Prostate gland (tissue), 2 donors: ENCODE measurements at regions not wholly inside any gene's neighbourhood (a gene's known extent, or its start where the extent isn't known, plus 50 kb on each side); places are given as distances from the start of the nearest gene placed in this dataset.
"Not testable (repeated sequence)": the region's sequence is repeated elsewhere in the genome, so short reads cannot be mapped to it uniquely, and the experiment has no call there.

ENCODE experiments used
- DNase-seq: peaks from one replicate; pipeline ENCODE4 v3.0.0-alpha.2; 2019; ENCODE audit warnings: low spot score
- H3K27ac ChIP-seq, 2 donors: fragments of 200-600 bp; sonication (generic); 2 replicates each; pipeline ENCODE4 v1.5.1; 2017 to 2019
- H3K27me3 ChIP-seq: fragments of 200-600 bp; sonication (generic); replicated peaks from 2 replicates; pipeline ENCODE4 v1.5.1; 2019; ENCODE audit not compliant: insufficient read depth
- H3K36me3 ChIP-seq, 2 donors: fragments of 200-600 bp; sonication (generic); 1 replicate in 1 of 2; 2 replicates in 1 of 2; pipeline versions ENCODE4 v1.5.1 to v1.8.1; 2017 to 2019
- H3K4me1 ChIP-seq: fragments of 200-600 bp; sonication (generic); replicated peaks from 2 replicates; pipeline ENCODE4 v1.5.1; 2019
- H3K4me3 ChIP-seq, 2 donors: fragments of 200-600 bp; sonication (generic); 2 replicates each; pipeline ENCODE4 v1.5.1; 2017 to 2019
- H3K9me3 ChIP-seq: fragments of 200-600 bp; sonication (generic); 2 replicates; pipeline ENCODE4 v1.5.1; 2017
- POLR2A ChIP-seq: fragments of 450-650 bp; IDR thresholded peaks from one replicate; pipeline ENCODE4 v1.6.1; 2016; ENCODE audit warnings: antibody characterized with exemption, mild to moderate bottlenecking
- POLR2AphosphoS5 ChIP-seq: sonication (generic); formaldehyde crosslinking; IDR thresholded peaks from one replicate; pipeline ENCODE4 v1.6.1; 2017; ENCODE audit warnings: antibody characterized with exemption
- WGBS: methylation state at CpG from one replicate; pipeline ENCODE4 v1.1.5; 2018; 5-methylcytosine and 5-hydroxymethylcytosine counted together
- intact Hi-C: fragments of 100-400 bp; cut with DNase I; formaldehyde crosslinking; loops from one replicate; pipeline ENCODE4 v1.14.2; 2022
- TF ChIP-seq, protein P1 (sequence below), 4 experiments: fragments of 200-600 bp in 2 of 4; fragments of 450-650 bp in 2 of 4; sonication (generic) in 2 of 4; IDR thresholded peaks; 1 replicate in 3 of 4; 2 replicates in 1 of 4; pipeline ENCODE4 v1.5.1; 2016 to 2019; ENCODE audit warnings: antibody characterized with exemption in 4 of 4, mild to moderate bottlenecking in 2 of 4, moderate library complexity in 2 of 4

DNA sequence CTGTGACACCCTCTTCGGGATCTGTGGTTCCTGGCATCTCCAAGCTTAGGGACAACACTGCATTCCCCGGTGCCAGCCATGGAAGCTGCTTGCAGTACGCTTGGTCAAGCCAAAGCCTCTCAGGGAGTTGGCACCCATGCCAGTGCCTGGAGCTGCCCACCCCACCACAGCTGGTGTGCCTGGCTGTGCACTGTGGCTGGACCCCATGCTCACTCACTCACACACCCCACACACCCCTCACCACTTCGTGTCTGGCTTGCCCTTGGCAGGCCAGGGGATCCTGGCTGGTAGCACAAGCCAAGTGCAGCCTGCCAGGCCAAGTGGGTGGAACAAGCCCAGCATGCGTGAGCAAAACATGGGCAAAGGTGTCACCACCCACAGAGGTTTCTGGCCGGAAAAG, 324.5 kb upstream of the PTGER4 start:
- Histone ChIP-seq H3K9me3 (no peaks in the 10 kb centered on the region), H3K4me1 (no peaks in the 10 kb centered on the region), H3K36me3 (no peaks in the 10 kb centered on the region), H3K27me3 (no peaks in the 10 kb centered on the region), H3K27ac (no peak overlapping the region), H3K4me3 (no peak overlapping the region)
- TF ChIP-seq POLR2AphosphoS5 (no peak), POLR2A (no peak)
- TF ChIP-seq, protein P1, sequence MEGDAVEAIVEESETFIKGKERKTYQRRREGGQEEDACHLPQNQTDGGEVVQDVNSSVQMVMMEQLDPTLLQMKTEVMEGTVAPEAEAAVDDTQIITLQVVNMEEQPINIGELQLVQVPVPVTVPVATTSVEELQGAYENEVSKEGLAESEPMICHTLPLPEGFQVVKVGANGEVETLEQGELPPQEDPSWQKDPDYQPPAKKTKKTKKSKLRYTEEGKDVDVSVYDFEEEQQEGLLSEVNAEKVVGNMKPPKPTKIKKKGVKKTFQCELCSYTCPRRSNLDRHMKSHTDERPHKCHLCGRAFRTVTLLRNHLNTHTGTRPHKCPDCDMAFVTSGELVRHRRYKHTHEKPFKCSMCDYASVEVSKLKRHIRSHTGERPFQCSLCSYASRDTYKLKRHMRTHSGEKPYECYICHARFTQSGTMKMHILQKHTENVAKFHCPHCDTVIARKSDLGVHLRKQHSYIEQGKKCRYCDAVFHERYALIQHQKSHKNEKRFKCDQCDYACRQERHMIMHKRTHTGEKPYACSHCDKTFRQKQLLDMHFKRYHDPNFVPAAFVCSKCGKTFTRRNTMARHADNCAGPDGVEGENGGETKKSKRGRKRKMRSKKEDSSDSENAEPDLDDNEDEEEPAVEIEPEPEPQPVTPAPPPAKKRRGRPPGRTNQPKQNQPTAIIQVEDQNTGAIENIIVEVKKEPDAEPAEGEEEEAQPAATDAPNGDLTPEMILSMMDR (IDR thresholded peaks at IDR 0.05), result no peak
- intact Hi-C loops, result no loop called here
- 72% methylated on average over 6 of the region's 6 CpGs for WGBS
- no peak for DNase-seq

- no peak for DNase-seq
- Histone ChIP-seq H3K36me3 (no peaks in the 10 kb centered on the region), H3K27me3 (no peaks in the 10 kb centered on the region), H3K4me3 (no peak overlapping the region), H3K27ac (no peak overlapping the region), H3K4me1 (no peaks in the 10 kb centered on the region), H3K9me3 (no peaks in the 10 kb centered on the region)
- TF ChIP-seq, protein P1 (IDR thresholded peaks at IDR 0.05), result no peak
- TF ChIP-seq POLR2A, result no peak
- TF ChIP-seq POLR2AphosphoS5, result no peak
- WGBS, result 84% methylated on average over 5 of the region's 5 CpGs
- intact Hi-C loops, result no loop called here
Measured at GRCh38 chr5:40354171-40354570, 325.5 kb upstream of the PTGER4 start.

DNA sequence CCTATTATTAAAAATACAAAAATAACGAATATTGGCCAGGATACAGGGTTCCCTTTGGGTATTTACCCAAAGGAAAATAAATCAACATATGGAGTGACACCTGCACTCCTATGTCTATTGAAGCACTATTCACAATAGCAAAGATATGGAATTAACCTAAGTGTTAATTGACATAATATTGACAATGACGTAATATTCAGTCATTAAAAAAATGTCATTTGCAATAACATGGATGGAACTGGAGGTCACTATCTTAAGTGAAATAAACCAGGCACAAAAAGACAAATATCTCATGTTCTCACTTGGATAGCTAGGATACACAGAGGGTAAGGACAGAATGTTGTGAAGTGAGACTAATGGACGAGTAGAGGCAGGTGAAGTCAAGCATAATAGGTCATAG, 326.3 kb upstream of the PTGER4 start:
- no peak for DNase-seq
- no peaks in the 10 kb centered on the region for H3K9me3 ChIP-seq
- 87% methylated on average over 3 of the region's 3 CpGs for whole genome bisulfite sequencing
- H3K4me1 ChIP-seq, result no peaks in the 10 kb centered on the region
- intact Hi-C loops, result no loop called here
- H3K27me3 ChIP-seq, result no peaks in the 10 kb centered on the region
- no peak overlapping the region for H3K27ac ChIP-seq
- TF ChIP-seq, protein P1 (IDR thresholded peaks at IDR 0.05), result no peak
- TF ChIP-seq POLR2AphosphoS5, result no peak
- no peak for TF ChIP-seq POLR2A
- H3K36me3 ChIP-seq, result no peaks in the 10 kb centered on the region
- H3K4me3 ChIP-seq, result no peak overlapping the region

DNA sequence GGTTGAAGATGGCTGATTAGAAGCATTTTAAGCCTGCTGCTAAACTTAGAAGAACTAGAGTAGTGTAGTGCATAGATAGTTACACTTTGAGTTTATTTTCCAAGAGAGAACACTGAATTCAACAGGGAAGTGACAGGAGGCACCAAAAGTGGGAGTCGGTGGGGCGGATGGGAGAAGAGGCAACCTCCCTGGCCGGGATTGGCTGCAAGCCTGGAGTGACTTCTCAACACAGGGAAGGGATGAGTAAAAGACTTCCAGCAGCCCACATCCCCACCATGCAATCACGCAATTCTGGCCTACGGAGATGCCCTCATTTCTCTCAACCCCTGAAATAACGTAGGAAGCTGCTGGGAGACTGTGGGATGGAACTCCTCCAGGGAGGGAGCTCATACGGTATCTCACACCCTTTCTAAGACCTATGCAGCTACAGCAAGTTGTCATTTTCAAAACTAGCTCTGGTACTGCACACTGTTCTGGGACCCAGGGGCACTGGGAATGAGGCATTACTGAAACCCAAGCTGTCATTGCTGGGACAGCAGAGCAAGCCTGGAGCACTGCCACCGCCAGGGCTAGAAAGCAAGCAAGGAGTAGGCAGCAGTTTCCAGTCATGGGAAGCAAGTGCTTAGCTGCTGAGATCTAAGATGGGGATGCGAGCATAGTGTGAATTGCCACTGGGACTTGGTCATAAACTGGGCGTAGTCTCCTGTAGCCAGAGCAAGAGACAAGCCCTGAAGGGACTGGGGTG, 331.6 kb upstream of the PTGER4 start:
- intact Hi-C loops, result no loop called here
- no peak for TF ChIP-seq POLR2AphosphoS5
- TF ChIP-seq POLR2A, result no peak
- TF ChIP-seq, protein P1 (IDR thresholded peaks at IDR 0.05), result no peak
- 89% methylated on average over 10 of the region's 10 CpGs for WGBS

DNA sequence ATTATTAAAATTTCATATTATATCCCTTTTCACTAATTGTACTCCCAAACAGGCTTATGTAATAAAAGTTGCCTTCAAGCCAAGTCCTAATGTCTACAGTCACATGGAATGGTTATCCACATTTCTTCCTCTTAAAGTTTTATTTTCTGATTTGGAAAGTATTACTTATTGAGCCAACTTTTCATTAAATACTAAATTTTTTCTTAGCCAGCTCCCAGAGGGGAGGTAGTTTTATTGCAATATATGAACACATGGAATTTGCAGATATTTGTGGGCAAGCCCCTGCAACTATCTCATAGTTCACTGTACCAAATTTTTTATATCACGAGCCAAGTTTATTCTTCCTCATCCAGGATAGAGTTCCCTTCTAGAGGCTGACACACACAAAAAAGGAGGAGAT, 332.8 kb upstream of the PTGER4 start:
- no peak overlapping the region for H3K4me3 ChIP-seq
- H3K9me3 ChIP-seq, result no peaks in the 10 kb centered on the region
- H3K36me3 ChIP-seq, result no peaks in the 10 kb centered on the region
- no peaks in the 10 kb centered on the region for H3K27me3 ChIP-seq
- intact Hi-C loops, result no loop called here
- TF ChIP-seq, protein P1 (IDR thresholded peaks at IDR 0.05), result no peak
- TF ChIP-seq POLR2A, result no peak
- TF ChIP-seq POLR2AphosphoS5, result no peak
- WGBS, result 61% methylated on average over 1 of the region's 1 CpG
- no peak overlapping the region for H3K27ac ChIP-seq
- H3K4me1 ChIP-seq, result no peaks in the 10 kb centered on the region
- no peak for DNase-seq

More for the DNA sequence above, 331.6 kb upstream of the PTGER4 start:
- no peak for DNase-seq
- Histone ChIP-seq H3K9me3 (no peaks in the 10 kb centered on the region), H3K36me3 (no peaks in the 10 kb centered on the region), H3K4me3 (no peak overlapping the region), H3K27ac (no peak overlapping the region), H3K4me1 (no peaks in the 10 kb centered on the region), H3K27me3 (no peaks in the 10 kb centered on the region)

GRCh38 chr5:40338434-40338833, 341.3 kb upstream of the PTGER4 start:
- H3K36me3 ChIP-seq, H3K27me3 ChIP-seq, H3K4me1 ChIP-seq, intact Hi-C loops, DNase-seq, H3K9me3 ChIP-seq, H3K27ac ChIP-seq, H3K4me3 ChIP-seq: not testable (repeated sequence)
- WGBS, result 79% methylated on average over 3 of the region's 3 CpGs
